Right cardiac atrium (tissue), 5 donors: ENCODE measurements at regions not wholly inside any gene's neighbourhood (a gene's known extent, or its start where the extent isn't known, plus 50 kb on each side); places are given as distances from the start of the nearest gene placed in this dataset.
"Not testable (repeated sequence)": the region's sequence is repeated elsewhere in the genome, so short reads cannot be mapped to it uniquely, and the experiment has no call there.

ENCODE experiments used
- ATAC-seq, 2 donors: fragments of 200-7000 bp; cut with Tn5 transposase; one replicate each; pipeline versions ENCODE4 v1.8.0 to v1.9.1; 2020; ENCODE audit warnings: moderate library complexity in 2 of 2, mild to moderate bottlenecking in 1 of 2
- DNase-seq, 3 donors: peaks; one replicate each; pipeline ENCODE4 v3.0.0-alpha.2; 2020
- H3K27ac ChIP-seq: one replicate; pipeline ENCODE4 v1.5.1; 2013; ENCODE audit warnings: mild to moderate bottlenecking, low read length, control low read depth, moderate library complexity
- H3K27me3 ChIP-seq: one replicate; pipeline ENCODE4 v1.6.1; 2013; ENCODE audit not compliant: control insufficient read depth, insufficient read depth
- H3K4me1 ChIP-seq: one replicate; pipeline ENCODE4 v1.6.1; 2013; ENCODE audit warnings: low read length; ENCODE audit not compliant: control insufficient read depth, insufficient read depth
- H3K4me3 ChIP-seq: one replicate; pipeline ENCODE4 v1.5.1; 2013; ENCODE audit warnings: low read length, control low read depth
- H3K9me3 ChIP-seq: one replicate; pipeline ENCODE4 v1.6.1; 2013; ENCODE audit warnings: low read length; ENCODE audit not compliant: control insufficient read depth
- WGBS: extraction: QIAGEN DNeasy Blood & Tissue Kit; methylation state at CpG from one replicate; pipeline ENCODE4 v1.1.7; 2013; 5-methylcytosine and 5-hydroxymethylcytosine counted together
- intact Hi-C, 4 donors: fragments of 100-400 bp; cut with DNase I; formaldehyde crosslinking; loops; one replicate each; pipeline versions ENCODE4 v1.11.0 to v1.14.0; 2022 to 2023
- donor health status: healthy with polysubstance abuse.
- donor health status: DM: no; HTN: yes; CAD: no.
- donor health status: DM: no; HTN: no; CAD: no.
- donor health status: DM: no; HTN: yes; CAD: no; lungs with severe emphysema.
- donor health status: DM: yes; HTN: yes; CAD: no.

GRCh38 chr7:16951483-16952080 lies 69.8 kb upstream of the AGR3 start:
- Histone ChIP-seq H3K9me3 (peaks cover 1% of the 10 kb centered on the region), H3K27me3 (no peaks in the 10 kb centered on the region), H3K4me1 (peaks cover 4% of the 10 kb centered on the region), H3K4me3 (peak overlapping the region; percentile 35), H3K27ac (no peak overlapping the region)
- DNase-seq, result no peak
- intact Hi-C loops, result no loop called here
- 67% methylated on average over 3 of the region's 3 CpGs for WGBS
- ATAC-seq, result no peak

GRCh38 chr7:16954321-16954720 lies 72.5 kb upstream of the AGR3 start:
- DNase-seq (no peak), ATAC-seq (peak in 1 of 2 donors; percentile 50)
- no peaks in the 10 kb centered on the region for H3K27me3 ChIP-seq
- H3K9me3 ChIP-seq, result no peaks in the 10 kb centered on the region
- WGBS, result 18% methylated on average over 3 of the region's 3 CpGs
- intact Hi-C loops, result no loop called here
- H3K4me3 ChIP-seq, result no peak overlapping the region
- H3K27ac ChIP-seq, result no peak overlapping the region
- H3K4me1 ChIP-seq, result peaks cover 4% of the 10 kb centered on the region

- H3K9me3 ChIP-seq, result no peaks in the 10 kb centered on the region
- no peaks in the 10 kb centered on the region for H3K27me3 ChIP-seq
- no peak overlapping the region for H3K27ac ChIP-seq
- H3K4me3 ChIP-seq, result no peak overlapping the region
- ATAC-seq, result no peak
- peaks cover 2% of the 10 kb centered on the region for H3K4me1 ChIP-seq
- DNase-seq, result no peak
- intact Hi-C loops, result no loop called here
- WGBS, result 82% methylated on average over 1 of the region's 1 CpG
Observed at GRCh38 chr7:16958724-16959123, 76.9 kb upstream of the AGR3 start.

GRCh38 chr7:16960337-16960965 lies 78.7 kb upstream of the AGR3 start:
- intact Hi-C loops, result no loop called here

GRCh38 chr7:16961641-16962040 lies 79.9 kb upstream of the AGR3 start:
- no peaks in the 10 kb centered on the region for H3K27me3 ChIP-seq

More at GRCh38 chr7:16960337-16960965, 78.7 kb upstream of the AGR3 start:
- Histone ChIP-seq H3K27me3 (no peaks in the 10 kb centered on the region), H3K4me1 (no peaks in the 10 kb centered on the region), H3K9me3 (no peaks in the 10 kb centered on the region), H3K27ac (no peak overlapping the region), H3K4me3 (no peak overlapping the region)
- 97% methylated on average over 1 of the region's 1 CpG for WGBS
- DNase-seq, result no peak
- ATAC-seq, result no peak

GRCh38 chr7:16963044-16963443 lies 81.3 kb upstream of the AGR3 start:
- no peak for DNase-seq
- H3K27ac ChIP-seq, result no peak overlapping the region
- ATAC-seq, result no peak
- no peaks in the 10 kb centered on the region for H3K27me3 ChIP-seq
- intact Hi-C loops, result no loop called here
- no peaks in the 10 kb centered on the region for H3K4me1 ChIP-seq
- 72% methylated on average over 5 of the region's 5 CpGs for WGBS
- no peak overlapping the region for H3K4me3 ChIP-seq
- no peaks in the 10 kb centered on the region for H3K9me3 ChIP-seq

More at GRCh38 chr7:16961641-16962040, 79.9 kb upstream of the AGR3 start:
- DNase-seq (no peak), ATAC-seq (no peak)
- Histone ChIP-seq H3K4me1 (no peaks in the 10 kb centered on the region), H3K9me3 (no peaks in the 10 kb centered on the region), H3K27ac (no peak overlapping the region), H3K4me3 (no peak overlapping the region)
- 71% methylated on average over 2 of the region's 2 CpGs for WGBS
- intact Hi-C loops, result no loop called here

GRCh38 chr7:16965697-16966096 lies 83.9 kb upstream of the AGR3 start:
- H3K9me3 ChIP-seq, H3K27me3 ChIP-seq, intact Hi-C loops, DNase-seq, H3K27ac ChIP-seq, H3K4me3 ChIP-seq, ATAC-seq, H3K4me1 ChIP-seq: not testable (repeated sequence)
- WGBS, result 95% methylated on average over 8 of the region's 8 CpGs

GRCh38 chr7:16967300-16967811 lies 85.6 kb upstream of the AGR3 start:
- Histone ChIP-seq H3K4me3 (no peak overlapping the region), H3K27ac (no peak overlapping the region), H3K27me3 (no peaks in the 10 kb centered on the region), H3K9me3 (no peaks in the 10 kb centered on the region), H3K4me1 (no peaks in the 10 kb centered on the region)
- WGBS, result 35% methylated on average over 1 of the region's 1 CpG
- DNase-seq, result no peak
- intact Hi-C loops, result no loop called here
- ATAC-seq, result peak; percentile 93 to 97

GRCh38 chr7:16970732-16971482 lies 89.1 kb upstream of the AGR3 start:
- intact Hi-C loops, result loop anchor here in 1 of 4 donors (10.0 kb wide), 1 partner anchor 684 kb away; no protein-coding TSS in a partner anchor
- ATAC-seq (no peak), DNase-seq (no peak)
- Histone ChIP-seq H3K27me3 (no peaks in the 10 kb centered on the region), H3K4me1 (no peaks in the 10 kb centered on the region), H3K27ac (no peak overlapping the region), H3K9me3 (no peaks in the 10 kb centered on the region), H3K4me3 (no peak overlapping the region)
- 91% methylated on average over 9 of the region's 9 CpGs for WGBS

GRCh38 chr7:16975712-16976111 lies 93.9 kb upstream of the AGR3 start:
- Histone ChIP-seq H3K4me3 (no peak overlapping the region), H3K27ac (no peak overlapping the region), H3K27me3 (no peaks in the 10 kb centered on the region), H3K9me3 (no peaks in the 10 kb centered on the region), H3K4me1 (no peaks in the 10 kb centered on the region)
- ATAC-seq (no peak), DNase-seq (no peak)
- intact Hi-C loops, result loop anchor here in 1 of 4 donors (10.0 kb wide), 1 partner anchor 679 kb away; no protein-coding TSS in a partner anchor
- 70% methylated on average over 1 of the region's 1 CpG for WGBS
